ENCODE measurements at regions not wholly inside any gene's neighbourhood (a gene's known extent, or its start where the extent isn't known, plus 50 kb on each side); places are given as distances from the start of the nearest gene placed in this dataset.
"Not testable (repeated sequence)": the region's sequence is repeated elsewhere in the genome, so short reads cannot be mapped to it uniquely, and the experiment has no call there.

DNA sequence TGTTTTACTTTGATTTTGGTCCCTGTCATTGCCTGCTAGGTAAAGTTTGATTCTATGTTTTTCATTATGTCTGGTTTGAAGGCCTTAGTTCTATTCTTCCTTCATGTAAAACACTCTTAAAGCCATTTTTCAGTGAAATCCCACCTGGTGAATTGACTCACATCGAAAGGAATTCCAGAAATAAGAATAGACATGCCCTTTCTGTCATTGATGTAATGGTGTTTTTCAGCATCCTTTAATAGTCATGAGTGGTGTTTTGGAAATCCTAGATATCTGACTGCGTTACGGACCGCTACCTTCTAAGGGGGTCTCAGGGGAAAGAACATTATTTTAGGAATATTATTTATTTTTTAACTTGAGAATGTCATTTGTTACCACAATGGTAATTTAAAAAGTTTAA lies 104.5 kb upstream of the ZEB2 start:
- Mint-ChIP-seq H3K9me3 (ENCODE audit: low read depth) (peaks cover 16% of the 10 kb centered on the region), H3K27ac (no peak overlapping the region), H3K4me1 (ENCODE audit: low read depth) (no peaks in the 10 kb centered on the region), H3K4me3 (ENCODE audit: low read depth) (no peak overlapping the region), H3K27me3 (no peaks in the 10 kb centered on the region), H3K36me3 (ENCODE audit: insufficient read depth) (no peaks in the 10 kb centered on the region)
- TF ChIP-seq, protein P1, sequence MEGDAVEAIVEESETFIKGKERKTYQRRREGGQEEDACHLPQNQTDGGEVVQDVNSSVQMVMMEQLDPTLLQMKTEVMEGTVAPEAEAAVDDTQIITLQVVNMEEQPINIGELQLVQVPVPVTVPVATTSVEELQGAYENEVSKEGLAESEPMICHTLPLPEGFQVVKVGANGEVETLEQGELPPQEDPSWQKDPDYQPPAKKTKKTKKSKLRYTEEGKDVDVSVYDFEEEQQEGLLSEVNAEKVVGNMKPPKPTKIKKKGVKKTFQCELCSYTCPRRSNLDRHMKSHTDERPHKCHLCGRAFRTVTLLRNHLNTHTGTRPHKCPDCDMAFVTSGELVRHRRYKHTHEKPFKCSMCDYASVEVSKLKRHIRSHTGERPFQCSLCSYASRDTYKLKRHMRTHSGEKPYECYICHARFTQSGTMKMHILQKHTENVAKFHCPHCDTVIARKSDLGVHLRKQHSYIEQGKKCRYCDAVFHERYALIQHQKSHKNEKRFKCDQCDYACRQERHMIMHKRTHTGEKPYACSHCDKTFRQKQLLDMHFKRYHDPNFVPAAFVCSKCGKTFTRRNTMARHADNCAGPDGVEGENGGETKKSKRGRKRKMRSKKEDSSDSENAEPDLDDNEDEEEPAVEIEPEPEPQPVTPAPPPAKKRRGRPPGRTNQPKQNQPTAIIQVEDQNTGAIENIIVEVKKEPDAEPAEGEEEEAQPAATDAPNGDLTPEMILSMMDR (IDR thresholded peaks at IDR 0.05; ENCODE audit: unreplicated experiment): no peak
- DNase-seq (ENCODE audit: low spot score, unreplicated experiment): no peak

DNA sequence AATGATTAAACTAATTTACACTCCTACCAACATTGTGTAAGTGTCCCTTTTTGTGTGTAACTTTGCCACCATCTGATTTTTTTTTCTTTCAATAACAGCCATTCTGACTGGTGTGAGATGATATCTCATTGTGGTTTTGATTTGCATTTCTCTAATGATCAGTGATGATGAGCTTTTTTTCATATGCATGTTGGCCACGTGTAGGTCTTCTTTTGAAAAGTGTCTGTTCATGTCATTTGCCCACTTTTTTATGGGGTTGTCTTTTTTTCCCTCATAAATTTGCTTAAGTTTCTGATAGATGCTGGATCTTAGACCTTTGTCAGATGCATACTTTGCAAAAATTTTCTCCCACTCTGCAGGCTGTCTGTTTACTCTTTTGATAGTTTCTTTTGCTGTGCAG lies 102.5 kb upstream of the ZEB2 start:
- H3K4me3 Mint-ChIP-seq (ENCODE audit: low read depth); DNase-seq (ENCODE audit: low spot score, unreplicated experiment); H3K36me3 Mint-ChIP-seq (ENCODE audit: insufficient read depth); H3K27ac Mint-ChIP-seq; H3K4me1 Mint-ChIP-seq (ENCODE audit: low read depth); H3K27me3 Mint-ChIP-seq: not testable (repeated sequence)
- H3K9me3 Mint-ChIP-seq (ENCODE audit: low read depth): peaks cover 16% of the 10 kb centered on the region

- H3K9me3 Mint-ChIP-seq (ENCODE audit: low read depth): peaks cover 16% of the 10 kb centered on the region
- DNase-seq (ENCODE audit: low spot score, unreplicated experiment): no peak
- no peaks in the 10 kb centered on the region for H3K4me1 Mint-ChIP-seq (ENCODE audit: low read depth)
- H3K36me3 Mint-ChIP-seq (ENCODE audit: insufficient read depth): no peaks in the 10 kb centered on the region
- TF ChIP-seq, protein P1 (IDR thresholded peaks at IDR 0.05; ENCODE audit: unreplicated experiment): no peak
- H3K4me3 Mint-ChIP-seq (ENCODE audit: low read depth): no peak overlapping the region
- H3K27ac Mint-ChIP-seq: no peak overlapping the region
- H3K27me3 Mint-ChIP-seq: no peaks in the 10 kb centered on the region
Measured at GRCh38 chr2:144621266-144621665, 101.3 kb upstream of the ZEB2 start.

GRCh38 chr2:144619760-144620159 lies 99.8 kb upstream of the ZEB2 start:
- Mint-ChIP-seq H3K4me1 (ENCODE audit: low read depth) (no peaks in the 10 kb centered on the region), H3K4me3 (ENCODE audit: low read depth) (no peak overlapping the region), H3K27me3 (no peaks in the 10 kb centered on the region), H3K36me3 (ENCODE audit: insufficient read depth) (no peaks in the 10 kb centered on the region), H3K27ac (no peak overlapping the region), H3K9me3 (ENCODE audit: low read depth) (peaks cover 16% of the 10 kb centered on the region)
- DNase-seq (ENCODE audit: low spot score, unreplicated experiment): no peak
- TF ChIP-seq, protein P1 (IDR thresholded peaks at IDR 0.05; ENCODE audit: unreplicated experiment): no peak

- not testable (repeated sequence) for DNase-seq (ENCODE audit: low spot score, unreplicated experiment); H3K4me3 Mint-ChIP-seq (ENCODE audit: low read depth); H3K36me3 Mint-ChIP-seq (ENCODE audit: insufficient read depth); H3K4me1 Mint-ChIP-seq (ENCODE audit: low read depth); H3K27me3 Mint-ChIP-seq; H3K27ac Mint-ChIP-seq
- peaks cover 12% of the 10 kb centered on the region for H3K9me3 Mint-ChIP-seq (ENCODE audit: low read depth)
Measured at GRCh38 chr2:144617171-144617570, 97.3 kb upstream of the ZEB2 start.

DNA sequence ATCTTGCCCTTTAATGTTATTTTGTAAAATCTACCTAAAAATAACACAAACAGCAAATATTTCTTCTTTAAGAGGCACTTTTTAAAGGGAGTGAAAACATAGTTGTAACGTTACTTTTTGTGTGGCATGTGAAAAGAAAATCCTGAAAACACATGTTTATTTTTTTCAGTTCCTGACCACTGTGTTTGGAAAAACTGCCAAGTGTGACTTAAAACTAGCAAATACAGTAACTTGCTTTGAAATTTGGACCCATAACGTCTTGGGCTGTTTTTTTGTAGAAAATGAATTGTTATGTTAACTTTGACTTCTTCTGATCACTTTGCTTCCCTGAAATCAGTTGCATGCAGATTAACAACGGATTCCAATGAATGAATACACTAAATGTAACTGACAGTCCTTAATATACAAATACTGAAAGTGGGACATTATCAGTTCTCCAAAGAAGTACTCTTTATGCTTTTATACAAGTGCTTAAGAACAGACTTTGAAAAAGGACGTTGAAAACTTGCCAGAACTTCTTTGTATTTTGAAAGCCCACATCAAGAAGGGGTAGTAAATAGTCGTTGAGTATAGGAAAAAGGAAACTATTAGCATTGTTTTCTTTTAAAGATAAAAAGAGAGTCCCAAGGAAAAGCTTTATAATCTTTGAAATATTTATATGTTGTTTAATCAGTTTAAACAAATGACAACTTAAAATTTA lies 96.1 kb upstream of the ZEB2 start:
- Mint-ChIP-seq H3K27ac (no peak overlapping the region), H3K4me1 (ENCODE audit: low read depth) (no peaks in the 10 kb centered on the region)

More for the DNA sequence above, 96.1 kb upstream of the ZEB2 start:
- TF ChIP-seq, protein P1 (IDR thresholded peaks at IDR 0.05; ENCODE audit: unreplicated experiment): no peak
- H3K9me3 Mint-ChIP-seq (ENCODE audit: low read depth): peaks cover 5% of the 10 kb centered on the region
- no peaks in the 10 kb centered on the region for H3K36me3 Mint-ChIP-seq (ENCODE audit: insufficient read depth)
- no peaks in the 10 kb centered on the region for H3K27me3 Mint-ChIP-seq
- H3K4me3 Mint-ChIP-seq (ENCODE audit: low read depth): no peak overlapping the region
- no peak for DNase-seq (ENCODE audit: low spot score, unreplicated experiment)

All from progenitor cell of endocrine pancreas (in vitro differentiated cells).